Peyer's patch (tissue), 4 donors: ENCODE measurements at regions not wholly inside any gene's neighbourhood (a gene's known extent, or its start where the extent isn't known, plus 50 kb on each side); places are given as distances from the start of the nearest gene placed in this dataset.

Source experiments
- DNase-seq, 3 donors: peaks; one replicate each; pipeline ENCODE4 v3.0.0-alpha.2; 2017 to 2019
- H3K27ac ChIP-seq, 4 donors: fragments of 200-600 bp; sonication (generic); one replicate each; pipeline ENCODE4 v1.5.1; 2016 to 2019
- H3K27me3 ChIP-seq, 2 donors: fragments of 200-600 bp; sonication (generic); one replicate each; pipeline ENCODE4 v1.5.1; 2019
- H3K36me3 ChIP-seq, 3 donors: fragments of 200-600 bp; sonication (generic); one replicate each; pipeline ENCODE4 v1.5.1; 2016 to 2019
- H3K4me1 ChIP-seq, 4 donors: fragments of 200-600 bp; sonication (generic); one replicate each; pipeline ENCODE4 v1.5.1; 2016 to 2019
- H3K4me3 ChIP-seq, 4 donors: fragments of 200-600 bp; sonication (generic); 1 replicate in 3 of 4; 2 replicates in 1 of 4; pipeline ENCODE4 v1.5.1; 2016 to 2019; ENCODE audit warnings: mild to moderate bottlenecking in 1 of 4
- H3K9me3 ChIP-seq, 4 donors: fragments of 200-600 bp; sonication (generic); one replicate each; pipeline ENCODE4 v1.5.1; 2016 to 2019; ENCODE audit warnings: mild to moderate bottlenecking in 1 of 4
- CTCF ChIP-seq, 6 experiments: fragments of 450-650 bp in 4 of 6; fragments of 200-600 bp in 2 of 6; sonication (generic) in 1 of 6; IDR thresholded peaks; one replicate each; pipeline ENCODE4 v1.5.1; 2017 to 2019; ENCODE audit warnings: antibody characterized with exemption in 6 of 6, mild to moderate bottlenecking in 3 of 6, moderate library complexity in 1 of 6
- POLR2A ChIP-seq, 2 donors: fragments of 450-650 bp; IDR thresholded peaks; one replicate each; pipeline ENCODE4 v1.5.1; 2017; ENCODE audit warnings: antibody characterized with exemption in 2 of 2, mild to moderate bottlenecking in 2 of 2, moderate library complexity in 2 of 2

- no peak for TF ChIP-seq POLR2A (IDR thresholded peaks at IDR 0.05)
- no peak for TF ChIP-seq CTCF (IDR thresholded peaks at IDR 0.05)
- DNase-seq, result no peak
Measured at GRCh38 chr20:24835195-24835594, 113.9 kb upstream of the CST7 start.

GRCh38 chr20:24836041-24836533 lies 113.0 kb upstream of the CST7 start:
- no peak for TF ChIP-seq CTCF (IDR thresholded peaks at IDR 0.05)
- no peak for TF ChIP-seq POLR2A (IDR thresholded peaks at IDR 0.05)
- Histone ChIP-seq H3K4me3 (no peak overlapping the region), H3K27me3 (no peaks in the 10 kb centered on the region), H3K9me3 (no peaks in the 10 kb centered on the region), H3K4me1 (no peaks in the 10 kb centered on the region), H3K27ac (no peak overlapping the region), H3K36me3 (no peaks in the 10 kb centered on the region)
- DNase-seq, result no peak

More at GRCh38 chr20:24835195-24835594, 113.9 kb upstream of the CST7 start:
- Histone ChIP-seq H3K36me3 (no peaks in the 10 kb centered on the region), H3K4me3 (no peak overlapping the region), H3K27me3 (no peaks in the 10 kb centered on the region), H3K9me3 (no peaks in the 10 kb centered on the region), H3K4me1 (no peaks in the 10 kb centered on the region), H3K27ac (no peak overlapping the region)

GRCh38 chr20:24836661-24837299 lies 112.3 kb upstream of the CST7 start:
- Histone ChIP-seq H3K4me1 (no peaks in the 10 kb centered on the region), H3K27ac (no peak overlapping the region), H3K9me3 (no peaks in the 10 kb centered on the region), H3K36me3 (no peaks in the 10 kb centered on the region), H3K4me3 (no peak overlapping the region), H3K27me3 (no peaks in the 10 kb centered on the region)
- no peak for DNase-seq
- TF ChIP-seq CTCF (IDR thresholded peaks at IDR 0.05), result no peak
- TF ChIP-seq POLR2A (IDR thresholded peaks at IDR 0.05), result no peak

GRCh38 chr20:24837781-24838450 lies 111.2 kb upstream of the CST7 start:
- no peaks in the 10 kb centered on the region for H3K36me3 ChIP-seq
- no peak for DNase-seq
- TF ChIP-seq CTCF (IDR thresholded peaks at IDR 0.05), result no peak
- no peak for TF ChIP-seq POLR2A (IDR thresholded peaks at IDR 0.05)
- H3K27ac ChIP-seq, result no peak overlapping the region
- H3K27me3 ChIP-seq, result no peaks in the 10 kb centered on the region
- H3K4me3 ChIP-seq, result no peak overlapping the region
- H3K9me3 ChIP-seq, result no peaks in the 10 kb centered on the region
- no peaks in the 10 kb centered on the region for H3K4me1 ChIP-seq

GRCh38 chr20:24838546-24839535 lies 110.2 kb upstream of the CST7 start:
- Histone ChIP-seq H3K27ac (no peak overlapping the region), H3K27me3 (no peaks in the 10 kb centered on the region), H3K4me1 (no peaks in the 10 kb centered on the region), H3K9me3 (no peaks in the 10 kb centered on the region), H3K4me3 (no peak overlapping the region), H3K36me3 (no peaks in the 10 kb centered on the region)
- no peak for DNase-seq
- TF ChIP-seq CTCF (IDR thresholded peaks at IDR 0.05), result no peak
